Glutamatergic neuron (in vitro differentiated cells): ENCODE measurements at regions not wholly inside any gene's neighbourhood (a gene's known extent, or its start where the extent isn't known, plus 50 kb on each side); places are given as distances from the start of the nearest gene placed in this dataset.

Experiments
- DNase-seq: peaks from one replicate; pipeline ENCODE4 v3.0.0; 2022
- H3K27ac Mint-ChIP-seq: one replicate; pipeline ENCODE4 v1.8.0; 2020; ENCODE audit warnings: mild to moderate bottlenecking, mixed read lengths, inconsistent platforms; ENCODE audit not compliant: unreplicated experiment
- H3K27me3 Mint-ChIP-seq: one replicate; pipeline ENCODE4 v1.8.0; 2020; ENCODE audit warnings: mild to moderate bottlenecking, moderate library complexity, mixed read lengths, inconsistent platforms; ENCODE audit not compliant: unreplicated experiment
- H3K36me3 Mint-ChIP-seq: one replicate; pipeline ENCODE4 v1.8.0; 2020; ENCODE audit warnings: mild to moderate bottlenecking, mixed read lengths, inconsistent platforms; ENCODE audit not compliant: unreplicated experiment
- H3K4me1 Mint-ChIP-seq: one replicate; pipeline ENCODE4 v1.8.0; 2020; ENCODE audit warnings: mild to moderate bottlenecking, low read depth, mixed read lengths, inconsistent platforms; ENCODE audit not compliant: unreplicated experiment
- H3K4me3 Mint-ChIP-seq: one replicate; pipeline ENCODE4 v1.8.0; 2020; ENCODE audit warnings: mild to moderate bottlenecking, mixed read lengths, inconsistent platforms; ENCODE audit not compliant: unreplicated experiment
- H3K9me3 Mint-ChIP-seq: one replicate; pipeline ENCODE4 v1.8.0; 2020; ENCODE audit warnings: mild to moderate bottlenecking, moderate library complexity, mixed read lengths, inconsistent platforms; ENCODE audit not compliant: unreplicated experiment
- CTCF ChIP-seq: fragments of 200-600 bp; sonication (generic); IDR thresholded peaks from one replicate; pipeline ENCODE4 v1.5.0; 2021; ENCODE audit not compliant: partially characterized antibody, unreplicated experiment

GRCh38 chr10:31136386-31136785 lies 104.7 kb upstream of the ZNF438 start:
- H3K36me3 Mint-ChIP-seq: no peaks in the 10 kb centered on the region
- TF ChIP-seq CTCF: no peak
- peak overlapping the region; percentile 99 for H3K27ac Mint-ChIP-seq
- H3K4me1 Mint-ChIP-seq: peaks cover 42% of the 10 kb centered on the region
- peaks cover 14% of the 10 kb centered on the region for H3K27me3 Mint-ChIP-seq
- peaks cover 23% of the 10 kb centered on the region for H3K9me3 Mint-ChIP-seq
- H3K4me3 Mint-ChIP-seq: no peak overlapping the region
- DNase-seq: no peak

- H3K4me1 Mint-ChIP-seq: peaks cover 42% of the 10 kb centered on the region
- TF ChIP-seq CTCF: no peak
- no peak overlapping the region for H3K4me3 Mint-ChIP-seq
- H3K27me3 Mint-ChIP-seq: peaks cover 14% of the 10 kb centered on the region
- H3K27ac Mint-ChIP-seq: no peak overlapping the region
- no peak for DNase-seq
- peaks cover 22% of the 10 kb centered on the region for H3K9me3 Mint-ChIP-seq
- H3K36me3 Mint-ChIP-seq: no peaks in the 10 kb centered on the region
Measured at GRCh38 chr10:31136930-31137885, 105.5 kb upstream of the ZNF438 start.

- Mint-ChIP-seq H3K27ac (no peak overlapping the region), H3K4me1 (peaks cover 35% of the 10 kb centered on the region), H3K27me3 (peaks cover 9% of the 10 kb centered on the region), H3K4me3 (no peak overlapping the region), H3K9me3 (peaks cover 16% of the 10 kb centered on the region), H3K36me3 (no peaks in the 10 kb centered on the region)
- TF ChIP-seq CTCF: no peak
- no peak for DNase-seq
Measured at GRCh38 chr10:31138026-31138553, 106.4 kb upstream of the ZNF438 start.

GRCh38 chr10:31139497-31139896 lies 107.8 kb upstream of the ZNF438 start:
- Mint-ChIP-seq H3K36me3 (no peaks in the 10 kb centered on the region), H3K27ac (no peak overlapping the region), H3K4me1 (peaks cover 37% of the 10 kb centered on the region), H3K4me3 (no peak overlapping the region), H3K9me3 (peaks cover 12% of the 10 kb centered on the region), H3K27me3 (peaks cover 4% of the 10 kb centered on the region)
- no peak for TF ChIP-seq CTCF
- DNase-seq: no peak

- Mint-ChIP-seq H3K4me1 (peaks cover 30% of the 10 kb centered on the region), H3K9me3 (peaks cover 5% of the 10 kb centered on the region), H3K27ac (peak overlapping the region; percentile 73), H3K36me3 (no peaks in the 10 kb centered on the region), H3K4me3 (no peak overlapping the region), H3K27me3 (peaks cover 6% of the 10 kb centered on the region)
- DNase-seq: no peak
- TF ChIP-seq CTCF: no peak
Measured at GRCh38 chr10:31140716-31141115, 109.1 kb upstream of the ZNF438 start.
